Upper lobe of left lung (tissue), 6 donors: ENCODE measurements at regions not wholly inside any gene's neighbourhood (a gene's known extent, or its start where the extent isn't known, plus 50 kb on each side); places are given as distances from the start of the nearest gene placed in this dataset.

Experiments
- ATAC-seq, 2 donors: fragments of 200-7000 bp; cut with Tn5 transposase; one replicate each; pipeline ENCODE4 v1.9.1; 2022; ENCODE audit warnings: mild to moderate bottlenecking in 2 of 2, moderate library complexity in 2 of 2; ENCODE audit not compliant: low FRiP score in 2 of 2
- DNase-seq, 2 donors: peaks; one replicate each; pipeline ENCODE4 v3.0.0-alpha.2; 2019 to 2020
- H3K27ac ChIP-seq, 4 donors: fragments of 200-600 bp; sonication (generic); one replicate each; pipeline ENCODE4 v1.5.1; 2016 to 2019
- H3K27me3 ChIP-seq, 4 donors: fragments of 200-600 bp; sonication (generic); one replicate each; pipeline ENCODE4 v1.5.1; 2017 to 2019
- H3K36me3 ChIP-seq, 4 donors: fragments of 200-600 bp; sonication (generic); one replicate each; pipeline ENCODE4 v1.5.1; 2016 to 2019
- H3K4me1 ChIP-seq, 4 donors: fragments of 200-600 bp; sonication (generic); one replicate each; pipeline ENCODE4 v1.5.1; 2018 to 2019
- H3K4me3 ChIP-seq, 4 donors: fragments of 200-600 bp; sonication (generic); one replicate each; pipeline ENCODE4 v1.5.1; 2017 to 2019; ENCODE audit warnings: mild to moderate bottlenecking in 2 of 4, moderate library complexity in 1 of 4
- H3K9me3 ChIP-seq, 4 donors: fragments of 200-600 bp; sonication (generic); one replicate each; pipeline ENCODE4 v1.5.1; 2018 to 2019
- EP300 ChIP-seq, 4 donors: sonication (generic); formaldehyde crosslinking; IDR thresholded peaks; one replicate each; pipeline ENCODE4 v1.5.1; 2017; ENCODE audit warnings: antibody characterized with exemption in 4 of 4, control low read depth in 2 of 4
- POLR2A ChIP-seq, 4 donors: fragments of 450-650 bp; IDR thresholded peaks; one replicate each; pipeline ENCODE4 v1.5.1; 2016 to 2017; ENCODE audit warnings: antibody characterized with exemption in 4 of 4, mild to moderate bottlenecking in 2 of 4
- POLR2AphosphoS5 ChIP-seq, 2 donors: sonication (generic); formaldehyde crosslinking; IDR thresholded peaks; one replicate each; pipeline ENCODE4 v1.5.1; 2017; ENCODE audit warnings: antibody characterized with exemption in 2 of 2
- WGBS, 2 donors: methylation state at CpG; one replicate each; pipeline ENCODE4 v1.1.5; 2017 to 2018; 5-methylcytosine and 5-hydroxymethylcytosine counted together
- TF ChIP-seq, protein P1 (sequence below), 6 experiments: fragments of 450-650 bp in 4 of 6; fragments of 200-600 bp in 2 of 6; sonication (generic) in 2 of 6; IDR thresholded peaks; one replicate each; pipeline ENCODE4 v1.5.1; 2016 to 2019; ENCODE audit warnings: antibody characterized with exemption in 6 of 6
- donor health status: DM: no; HTN: no; CAD: no; lungs with moderate emphysema.
- donor health status: DM: no; HTN: yes; CAD: no; lungs with severe emphysema.

DNA sequence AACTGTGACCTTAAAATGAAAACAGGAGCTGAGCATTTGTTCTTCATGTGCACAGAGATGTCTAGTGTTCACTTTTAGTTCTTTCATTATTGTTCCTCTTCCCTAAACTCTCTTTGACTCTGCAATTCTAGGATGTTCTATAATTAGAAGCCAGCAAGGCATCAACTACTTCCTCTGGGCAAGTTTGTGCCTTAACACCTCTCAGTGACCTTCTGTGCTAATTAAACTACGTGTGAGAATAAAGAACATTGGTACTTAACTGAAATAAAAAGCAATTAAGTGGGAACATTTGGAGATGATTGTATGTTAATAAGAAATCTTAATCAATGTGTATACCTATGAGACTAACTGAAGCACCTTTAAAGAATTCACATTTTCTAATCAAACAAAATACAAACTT, 242.8 kb downstream of the RASEF start:
- no peak for ATAC-seq
- H3K36me3 ChIP-seq, result no peaks in the 10 kb centered on the region
- no peaks in the 10 kb centered on the region for H3K9me3 ChIP-seq
- WGBS, 2 donors, result 15 to 49% methylated on average over 1 of the region's 1 CpG
- no peak overlapping the region for H3K27ac ChIP-seq
- no peak for DNase-seq
- no peaks in the 10 kb centered on the region for H3K27me3 ChIP-seq
- TF ChIP-seq POLR2AphosphoS5 (IDR thresholded peaks at IDR 0.05) (no peak), EP300 (IDR thresholded peaks at IDR 0.05) (no peak), POLR2A (IDR thresholded peaks at IDR 0.05) (no peak)
- TF ChIP-seq, protein P1, sequence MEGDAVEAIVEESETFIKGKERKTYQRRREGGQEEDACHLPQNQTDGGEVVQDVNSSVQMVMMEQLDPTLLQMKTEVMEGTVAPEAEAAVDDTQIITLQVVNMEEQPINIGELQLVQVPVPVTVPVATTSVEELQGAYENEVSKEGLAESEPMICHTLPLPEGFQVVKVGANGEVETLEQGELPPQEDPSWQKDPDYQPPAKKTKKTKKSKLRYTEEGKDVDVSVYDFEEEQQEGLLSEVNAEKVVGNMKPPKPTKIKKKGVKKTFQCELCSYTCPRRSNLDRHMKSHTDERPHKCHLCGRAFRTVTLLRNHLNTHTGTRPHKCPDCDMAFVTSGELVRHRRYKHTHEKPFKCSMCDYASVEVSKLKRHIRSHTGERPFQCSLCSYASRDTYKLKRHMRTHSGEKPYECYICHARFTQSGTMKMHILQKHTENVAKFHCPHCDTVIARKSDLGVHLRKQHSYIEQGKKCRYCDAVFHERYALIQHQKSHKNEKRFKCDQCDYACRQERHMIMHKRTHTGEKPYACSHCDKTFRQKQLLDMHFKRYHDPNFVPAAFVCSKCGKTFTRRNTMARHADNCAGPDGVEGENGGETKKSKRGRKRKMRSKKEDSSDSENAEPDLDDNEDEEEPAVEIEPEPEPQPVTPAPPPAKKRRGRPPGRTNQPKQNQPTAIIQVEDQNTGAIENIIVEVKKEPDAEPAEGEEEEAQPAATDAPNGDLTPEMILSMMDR (IDR thresholded peaks at IDR 0.05), result no peak
- H3K4me1 ChIP-seq, result no peaks in the 10 kb centered on the region
- H3K4me3 ChIP-seq, result no peak overlapping the region

DNA sequence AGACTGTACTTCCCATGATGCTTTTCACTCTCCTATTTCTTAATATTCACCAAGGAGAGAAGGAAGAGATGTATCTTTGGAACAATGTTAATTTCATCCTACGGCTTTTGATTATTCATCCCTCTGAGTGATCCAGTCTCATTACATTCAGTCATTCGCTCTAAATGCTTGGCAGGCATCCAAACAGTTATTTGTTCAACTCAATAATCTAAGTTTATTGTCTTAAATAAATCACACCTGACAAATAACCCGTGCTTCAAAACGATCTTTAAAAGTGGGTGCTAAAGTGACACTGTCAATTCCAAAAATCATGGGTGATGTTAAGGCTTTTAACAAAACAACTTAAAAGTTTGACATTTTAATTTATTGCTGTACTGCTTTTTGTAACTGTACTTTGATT, 233.1 kb downstream of the RASEF start:
- ATAC-seq, result no peak
- H3K4me1 ChIP-seq, result no peaks in the 10 kb centered on the region
- H3K4me3 ChIP-seq, result no peak overlapping the region
- no peaks in the 10 kb centered on the region for H3K36me3 ChIP-seq
- WGBS, 2 donors, result 40 to 49% methylated on average over 4 of the region's 4 CpGs
- H3K27ac ChIP-seq, result no peak overlapping the region
- TF ChIP-seq POLR2AphosphoS5 (IDR thresholded peaks at IDR 0.05), result no peak
- no peak for TF ChIP-seq POLR2A (IDR thresholded peaks at IDR 0.05)
- no peaks in the 10 kb centered on the region for H3K27me3 ChIP-seq
- no peaks in the 10 kb centered on the region for H3K9me3 ChIP-seq
- DNase-seq, result no peak

DNA sequence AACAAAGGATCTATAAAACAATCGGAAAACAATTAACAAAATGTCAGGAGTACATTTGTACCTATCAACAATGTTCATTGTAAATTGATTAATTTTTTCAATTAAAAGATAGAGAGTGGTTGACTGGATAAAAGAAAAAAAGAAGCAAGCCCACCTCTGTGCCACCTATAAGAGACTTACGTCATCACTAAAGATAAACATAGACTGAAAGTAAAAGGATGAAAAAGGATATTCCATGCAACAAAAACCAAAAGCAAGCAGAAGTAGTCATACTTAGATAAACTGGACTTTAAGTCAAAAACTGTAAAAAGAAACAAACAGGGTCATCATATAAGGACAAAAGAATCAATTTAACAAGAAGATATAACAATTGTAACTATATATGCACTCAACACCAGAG, 197.4 kb downstream of the RASEF start:
- 91 to 97% methylated on average over 2 of the region's 2 CpGs for WGBS, 2 donors
- ATAC-seq, result no peak
- Histone ChIP-seq H3K4me1 (no peaks in the 10 kb centered on the region), H3K4me3 (no peak overlapping the region), H3K9me3 (no peaks in the 10 kb centered on the region), H3K27me3 (no peaks in the 10 kb centered on the region), H3K36me3 (no peaks in the 10 kb centered on the region), H3K27ac (no peak overlapping the region)
- TF ChIP-seq POLR2A (IDR thresholded peaks at IDR 0.05) (no peak), POLR2AphosphoS5 (IDR thresholded peaks at IDR 0.05) (no peak), EP300 (IDR thresholded peaks at IDR 0.05) (no peak)
- TF ChIP-seq, protein P1 (IDR thresholded peaks at IDR 0.05), result no peak
- no peak for DNase-seq

DNA sequence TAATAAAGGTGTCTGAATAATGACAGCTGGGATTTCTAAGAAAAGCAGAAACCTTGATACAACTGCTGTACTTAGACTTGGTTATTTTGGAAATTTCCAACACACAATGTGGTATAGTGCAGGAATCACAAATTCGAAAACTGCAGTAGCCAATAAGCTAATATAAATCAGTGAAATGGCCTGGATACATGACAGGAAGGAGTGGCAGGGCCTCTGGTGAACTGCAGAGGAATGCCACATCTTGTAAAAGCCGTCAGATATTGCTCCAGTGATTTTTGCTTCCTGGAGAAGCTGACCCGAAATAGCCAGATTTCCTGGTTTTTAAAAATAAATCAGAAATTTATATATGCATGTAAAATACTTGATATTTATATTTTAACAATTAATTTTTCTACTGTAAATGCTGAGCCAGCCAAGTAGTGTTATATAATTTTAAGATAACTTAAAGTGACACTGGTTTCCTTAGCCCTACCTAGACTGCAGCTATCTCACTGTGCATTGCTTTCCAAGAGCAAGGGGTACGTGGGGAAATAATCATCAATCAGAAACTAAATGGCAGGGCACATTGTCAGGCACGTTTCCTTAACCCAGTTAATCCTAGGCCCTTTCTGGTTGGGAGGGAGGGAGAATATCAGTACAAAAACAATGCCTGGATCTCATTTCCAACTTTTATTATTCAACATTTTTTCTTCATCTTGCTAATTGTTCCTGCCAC, 182.4 kb downstream of the RASEF start:
- H3K27me3 ChIP-seq, result no peaks in the 10 kb centered on the region
- 52% methylated on average over 5 of the region's 5 CpGs for WGBS, 2 donors
- DNase-seq (no peak), ATAC-seq (no peak)
- H3K9me3 ChIP-seq, result no peaks in the 10 kb centered on the region
- no peaks in the 10 kb centered on the region for H3K36me3 ChIP-seq
- H3K4me3 ChIP-seq, result no peak overlapping the region
- no peaks in the 10 kb centered on the region for H3K4me1 ChIP-seq
- H3K27ac ChIP-seq, result no peak overlapping the region
- TF ChIP-seq, protein P1 (IDR thresholded peaks at IDR 0.05), result no peak
- TF ChIP-seq POLR2AphosphoS5 (IDR thresholded peaks at IDR 0.05) (no peak), POLR2A (IDR thresholded peaks at IDR 0.05) (no peak), EP300 (IDR thresholded peaks at IDR 0.05) (no peak)

DNA sequence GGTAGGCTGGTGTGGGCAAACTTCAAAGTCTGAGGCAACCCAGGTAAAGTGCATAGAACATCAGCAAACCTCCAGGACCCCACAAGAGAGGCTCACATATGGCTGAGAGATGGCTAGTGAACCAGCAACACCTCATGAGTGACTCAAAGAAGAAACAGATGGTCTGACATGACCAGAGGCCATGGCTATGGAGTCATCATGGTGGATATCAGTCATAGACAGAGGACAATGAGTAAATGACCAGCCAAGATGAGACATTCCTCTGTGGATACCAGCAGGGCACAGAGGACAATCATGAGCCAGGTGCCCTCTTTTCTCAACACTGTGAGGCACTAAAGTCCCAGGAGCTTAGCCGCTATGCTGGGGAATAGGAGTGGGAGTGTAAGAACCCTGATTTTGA, 180.8 kb downstream of the RASEF start:
- Histone ChIP-seq H3K36me3 (no peaks in the 10 kb centered on the region), H3K27ac (no peak overlapping the region), H3K4me1 (no peaks in the 10 kb centered on the region), H3K4me3 (no peak overlapping the region), H3K27me3 (no peaks in the 10 kb centered on the region), H3K9me3 (no peaks in the 10 kb centered on the region)
- WGBS, 2 donors, result 95 to 100% methylated on average over 1 of the region's 1 CpG
- DNase-seq (no peak), ATAC-seq (no peak)
- no peak for TF ChIP-seq EP300 (IDR thresholded peaks at IDR 0.05)
- no peak for TF ChIP-seq POLR2AphosphoS5 (IDR thresholded peaks at IDR 0.05)
- TF ChIP-seq POLR2A (IDR thresholded peaks at IDR 0.05), result no peak
- TF ChIP-seq, protein P1 (IDR thresholded peaks at IDR 0.05), result no peak
